Tibial artery (tissue), 4 donors: ENCODE measurements at regions not wholly inside any gene's neighbourhood (a gene's known extent, or its start where the extent isn't known, plus 50 kb on each side); places are given as distances from the start of the nearest gene placed in this dataset.

Source experiments
- DNase-seq, 2 donors: peaks; one replicate each; pipeline ENCODE4 v3.0.0-alpha.2; 2019
- H3K27ac ChIP-seq, 2 donors: fragments of 200-600 bp; sonication (generic) in 1 of 2; 1 replicate in 1 of 2; 2 replicates in 1 of 2; pipeline ENCODE4 v1.5.1; 2018 to 2019; ENCODE audit warnings: mild to moderate bottlenecking in 1 of 2
- H3K27me3 ChIP-seq, 2 donors: fragments of 200-600 bp; sonication (generic) in 1 of 2; one replicate each; pipeline versions ENCODE4 v1.5.1 to v1.6.0; 2016 to 2019
- H3K36me3 ChIP-seq, 3 donors: fragments of 200-600 bp; sonication (generic) in 2 of 3; one replicate each; pipeline ENCODE4 v1.5.1; 2016 to 2019; ENCODE audit warnings: mild to moderate bottlenecking in 2 of 3
- H3K4me1 ChIP-seq, 4 donors: fragments of 200-600 bp; sonication (generic) in 2 of 4; 1 replicate in 3 of 4; 2 replicates in 1 of 4; pipeline ENCODE4 v1.5.1; 2016 to 2019
- H3K4me3 ChIP-seq, 2 donors: fragments of 200-600 bp; sonication (generic) in 1 of 2; 1 replicate in 1 of 2; 2 replicates in 1 of 2; pipeline ENCODE4 v1.5.1; 2018 to 2019; ENCODE audit warnings: mild to moderate bottlenecking in 2 of 2
- H3K9me3 ChIP-seq, 3 donors: fragments of 200-600 bp; sonication (generic) in 1 of 3; one replicate each; pipeline ENCODE4 v1.5.1; 2016 to 2019
- CTCF ChIP-seq, 2 experiments: fragments of 200-600 bp in 1 of 2; fragments of 450-650 bp in 1 of 2; IDR thresholded peaks; one replicate each; pipeline ENCODE4 v1.5.1; 2017 to 2019; ENCODE audit warnings: antibody characterized with exemption in 2 of 2, mild to moderate bottlenecking in 1 of 2, moderate library complexity in 1 of 2
- intact Hi-C: fragments of 100-400 bp; cut with DNase I; formaldehyde crosslinking; loops from one replicate; pipeline ENCODE4 v1.15.0; 2023; ENCODE audit warnings: low total_unique reads

GRCh38 chr18:31213641-31214040 lies 51.0 kb upstream of the DSC1 start:
- H3K4me3 ChIP-seq: no peak overlapping the region
- intact Hi-C loops: no loop called here
- TF ChIP-seq CTCF (IDR thresholded peaks at IDR 0.05): no peak
- no peaks in the 10 kb centered on the region for H3K4me1 ChIP-seq
- DNase-seq: no peak
- H3K27me3 ChIP-seq: no peaks in the 10 kb centered on the region
- no peak overlapping the region for H3K27ac ChIP-seq
- H3K36me3 ChIP-seq: no peaks in the 10 kb centered on the region
- no peaks in the 10 kb centered on the region for H3K9me3 ChIP-seq

- H3K4me1 ChIP-seq: no peaks in the 10 kb centered on the region
- no peaks in the 10 kb centered on the region for H3K9me3 ChIP-seq
- H3K27me3 ChIP-seq: no peaks in the 10 kb centered on the region
- no peak for TF ChIP-seq CTCF (IDR thresholded peaks at IDR 0.05)
- no peak for DNase-seq
- intact Hi-C loops: no loop called here
- no peak overlapping the region for H3K27ac ChIP-seq
- H3K36me3 ChIP-seq: no peaks in the 10 kb centered on the region
- H3K4me3 ChIP-seq: no peak overlapping the region
Observed at GRCh38 chr18:31217038-31217849, 54.6 kb upstream of the DSC1 start.

GRCh38 chr18:31218671-31219383 lies 56.2 kb upstream of the DSC1 start:
- intact Hi-C loops: no loop called here

GRCh38 chr18:31219395-31219794 lies 56.7 kb upstream of the DSC1 start:
- no peak for TF ChIP-seq CTCF (IDR thresholded peaks at IDR 0.05)
- intact Hi-C loops: no loop called here

More at GRCh38 chr18:31218671-31219383, 56.2 kb upstream of the DSC1 start:
- H3K4me1 ChIP-seq: no peaks in the 10 kb centered on the region
- no peak overlapping the region for H3K4me3 ChIP-seq
- no peak for TF ChIP-seq CTCF (IDR thresholded peaks at IDR 0.05)
- no peaks in the 10 kb centered on the region for H3K36me3 ChIP-seq
- no peaks in the 10 kb centered on the region for H3K27me3 ChIP-seq
- no peak overlapping the region for H3K27ac ChIP-seq
- H3K9me3 ChIP-seq: no peaks in the 10 kb centered on the region
- DNase-seq: no peak

GRCh38 chr18:31223371-31223770 lies 60.7 kb upstream of the DSC1 start:
- Histone ChIP-seq H3K27me3 (no peaks in the 10 kb centered on the region), H3K4me3 (no peak overlapping the region), H3K36me3 (no peaks in the 10 kb centered on the region), H3K9me3 (no peaks in the 10 kb centered on the region), H3K27ac (no peak overlapping the region), H3K4me1 (peaks cover 0 to 14% (median 4%) of the 10 kb centered on the region in 4 donors)
- DNase-seq: no peak
- no peak for TF ChIP-seq CTCF (IDR thresholded peaks at IDR 0.05)
- intact Hi-C loops: no loop called here

More at GRCh38 chr18:31219395-31219794, 56.7 kb upstream of the DSC1 start:
- H3K4me3 ChIP-seq: no peak overlapping the region
- H3K27me3 ChIP-seq: no peaks in the 10 kb centered on the region
- no peaks in the 10 kb centered on the region for H3K36me3 ChIP-seq
- DNase-seq: no peak
- no peaks in the 10 kb centered on the region for H3K9me3 ChIP-seq
- no peaks in the 10 kb centered on the region for H3K4me1 ChIP-seq
- H3K27ac ChIP-seq: no peak overlapping the region
